Kidney (tissue), 13 donors: ENCODE measurements at regions not wholly inside any gene's neighbourhood (a gene's known extent, or its start where the extent isn't known, plus 50 kb on each side); places are given as distances from the start of the nearest gene placed in this dataset.

ENCODE experiments used
- DNase-seq, 5 donors: peaks; one replicate each; pipeline ENCODE4 v3.0.0-alpha.2; 2013 to 2020
- FAIRE-seq: peaks from 2 replicates; lab custom pipeline; 2012; peaks lifted over from hg19 to GRCh38; lab: Jason Lieb, UNC
- H3K27ac ChIP-seq, 2 donors: one replicate each; pipeline ENCODE4 v1.7.0; 2013; ENCODE audit warnings: low read depth in 2 of 2, low read length in 2 of 2, inconsistent platforms in 1 of 2
- H3K27me3 ChIP-seq: one replicate; pipeline ENCODE4 v1.7.1; 2013; ENCODE audit warnings: low read length, inconsistent platforms; ENCODE audit not compliant: control insufficient read depth, insufficient read depth
- H3K36me3 ChIP-seq, 3 donors: one replicate each; pipeline versions ENCODE4 v1.7.0 to v1.7.1; 2013; ENCODE audit warnings: low read length in 3 of 3, control low read depth in 1 of 3, inconsistent platforms in 1 of 3; ENCODE audit not compliant: insufficient read depth in 3 of 3, control insufficient read depth in 2 of 3
- H3K4me1 ChIP-seq, 3 donors: one replicate each; pipeline versions ENCODE4 v1.7.0 to v1.7.1; 2013; ENCODE audit warnings: low read length in 3 of 3, inconsistent platforms in 1 of 3, low read depth in 1 of 3; ENCODE audit not compliant: control insufficient read depth in 2 of 3, insufficient read depth in 2 of 3
- H3K4me3 ChIP-seq, 3 donors: one replicate each; pipeline versions ENCODE4 v1.7.0 to v1.8.1; 2013; ENCODE audit warnings: low read length in 3 of 3, control low read depth in 1 of 3, inconsistent platforms in 1 of 3
- H3K9ac ChIP-seq, 3 donors: one replicate each; pipeline versions ENCODE4 v1.7.0 to v1.7.1; 2013; ENCODE audit warnings: low read length in 3 of 3, control low read depth in 1 of 3, inconsistent platforms in 1 of 3
- H3K9me3 ChIP-seq, 3 donors: one replicate each; pipeline versions ENCODE4 v1.7.0 to v1.7.1; 2013; ENCODE audit warnings: low read length in 3 of 3, control low read depth in 1 of 3, inconsistent platforms in 1 of 3; ENCODE audit not compliant: control insufficient read depth in 2 of 3, insufficient read depth in 1 of 3
- intact Hi-C: fragments of 100-400 bp; cut with DNase I; formaldehyde crosslinking; loops from one replicate; pipeline ENCODE4 v1.11.1; 2022
- TF ChIP-seq, protein P1 (sequence below): IDR thresholded peaks from 3 replicates; pipeline ENCODE4 v1.5.1; 2012; ENCODE audit warnings: mild to moderate bottlenecking, moderate library complexity, borderline replicate concordance; ENCODE audit not compliant: insufficient read depth; ENCODE audit errors: extremely low read depth
- donor health status: control.
- donor health status: control.
- donor health status: control.
- donor health status: control.
- donor health status: control.
- donor health status: DM: yes; HTN: yes; CAD: no.
- donor health status: Normal renal cell carcinoma (clear cell type).

- intact Hi-C loops = no loop called here
- Histone ChIP-seq H3K9me3 (peaks cover 0 to 7% (median 0%) of the 10 kb centered on the region in 3 donors), H3K9ac (no peak overlapping the region), H3K27ac (no peak overlapping the region), H3K4me3 (no peak overlapping the region), H3K27me3 (no peaks in the 10 kb centered on the region), H3K36me3 (no peaks in the 10 kb centered on the region), H3K4me1 (no peaks in the 10 kb centered on the region)
- TF ChIP-seq, protein P1, sequence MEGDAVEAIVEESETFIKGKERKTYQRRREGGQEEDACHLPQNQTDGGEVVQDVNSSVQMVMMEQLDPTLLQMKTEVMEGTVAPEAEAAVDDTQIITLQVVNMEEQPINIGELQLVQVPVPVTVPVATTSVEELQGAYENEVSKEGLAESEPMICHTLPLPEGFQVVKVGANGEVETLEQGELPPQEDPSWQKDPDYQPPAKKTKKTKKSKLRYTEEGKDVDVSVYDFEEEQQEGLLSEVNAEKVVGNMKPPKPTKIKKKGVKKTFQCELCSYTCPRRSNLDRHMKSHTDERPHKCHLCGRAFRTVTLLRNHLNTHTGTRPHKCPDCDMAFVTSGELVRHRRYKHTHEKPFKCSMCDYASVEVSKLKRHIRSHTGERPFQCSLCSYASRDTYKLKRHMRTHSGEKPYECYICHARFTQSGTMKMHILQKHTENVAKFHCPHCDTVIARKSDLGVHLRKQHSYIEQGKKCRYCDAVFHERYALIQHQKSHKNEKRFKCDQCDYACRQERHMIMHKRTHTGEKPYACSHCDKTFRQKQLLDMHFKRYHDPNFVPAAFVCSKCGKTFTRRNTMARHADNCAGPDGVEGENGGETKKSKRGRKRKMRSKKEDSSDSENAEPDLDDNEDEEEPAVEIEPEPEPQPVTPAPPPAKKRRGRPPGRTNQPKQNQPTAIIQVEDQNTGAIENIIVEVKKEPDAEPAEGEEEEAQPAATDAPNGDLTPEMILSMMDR = no peak
- DNase-seq (no peak), FAIRE-seq (no peak)
These were observed 92.3 kb downstream of the COPS8 start for GRCh38 chr2:237177986-237178385.

- Histone ChIP-seq H3K36me3 (no peaks in the 10 kb centered on the region), H3K4me1 (no peaks in the 10 kb centered on the region), H3K27ac (no peak overlapping the region), H3K4me3 (no peak overlapping the region), H3K9me3 (peaks cover 0 to 7% (median 0%) of the 10 kb centered on the region in 3 donors), H3K9ac (no peak overlapping the region), H3K27me3 (no peaks in the 10 kb centered on the region)
- TF ChIP-seq, protein P1 = no peak
- no peak for FAIRE-seq
- DNase-seq = no peak
- intact Hi-C loops = no loop called here
These were observed 92.7 kb downstream of the COPS8 start for GRCh38 chr2:237178396-237178795.

- Histone ChIP-seq H3K27ac (no peak overlapping the region), H3K9ac (no peak overlapping the region), H3K27me3 (no peaks in the 10 kb centered on the region), H3K4me3 (no peak overlapping the region), H3K9me3 (peaks cover 0 to 4% (median 0%) of the 10 kb centered on the region in 3 donors), H3K4me1 (no peaks in the 10 kb centered on the region), H3K36me3 (no peaks in the 10 kb centered on the region)
- DNase-seq (no peak), FAIRE-seq (no peak)
- TF ChIP-seq, protein P1 = no peak
- intact Hi-C loops = no loop called here
These were observed 93.5 kb downstream of the COPS8 start for GRCh38 chr2:237179161-237179560.

GRCh38 chr2:237180187-237180586 lies 94.5 kb downstream of the COPS8 start:
- FAIRE-seq (no peak), DNase-seq (no peak)

More at GRCh38 chr2:237180187-237180586, 94.5 kb downstream of the COPS8 start:
- no peaks in the 10 kb centered on the region for H3K36me3 ChIP-seq
- TF ChIP-seq, protein P1 = no peak
- H3K9me3 ChIP-seq = peaks cover 0 to 4% (median 0%) of the 10 kb centered on the region in 3 donors
- intact Hi-C loops = no loop called here
- H3K27me3 ChIP-seq = no peaks in the 10 kb centered on the region
- no peak overlapping the region for H3K9ac ChIP-seq
- H3K4me1 ChIP-seq = no peaks in the 10 kb centered on the region
- H3K4me3 ChIP-seq = no peak overlapping the region
- H3K27ac ChIP-seq = no peak overlapping the region
